GM21576 (cell line): ENCODE measurements at regions not wholly inside any gene's neighbourhood (a gene's known extent, or its start where the extent isn't known, plus 50 kb on each side); places are given as distances from the start of the nearest gene placed in this dataset.

Experiments used
- ATAC-seq: cut with Tn5 transposase; IDR thresholded peaks from one replicate; pipeline ENCODE4 v1.9.1; 2021; ENCODE audit warnings: mild to moderate bottlenecking, moderate library complexity; ENCODE audit not compliant: unreplicated experiment

DNA sequence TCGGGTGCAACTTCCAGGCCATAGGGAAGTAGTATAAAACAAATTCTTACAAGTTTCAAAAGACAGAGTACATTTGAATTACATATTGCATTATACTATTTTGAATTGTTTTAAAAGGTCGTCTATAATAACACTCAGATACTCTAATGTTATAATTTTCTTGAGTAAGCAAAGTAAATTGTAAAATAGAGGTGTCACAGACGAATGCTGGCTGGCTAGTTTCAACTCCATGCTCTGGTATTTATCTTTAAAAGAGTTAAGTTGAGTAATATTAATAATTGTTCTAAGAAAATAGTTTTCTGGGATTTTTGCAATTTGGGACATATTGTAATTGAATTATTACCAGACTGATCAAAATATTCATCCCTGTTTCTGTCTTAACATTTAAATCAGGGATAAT is 764.9 kb downstream of the TECRL start:
- no peak for ATAC-seq

DNA sequence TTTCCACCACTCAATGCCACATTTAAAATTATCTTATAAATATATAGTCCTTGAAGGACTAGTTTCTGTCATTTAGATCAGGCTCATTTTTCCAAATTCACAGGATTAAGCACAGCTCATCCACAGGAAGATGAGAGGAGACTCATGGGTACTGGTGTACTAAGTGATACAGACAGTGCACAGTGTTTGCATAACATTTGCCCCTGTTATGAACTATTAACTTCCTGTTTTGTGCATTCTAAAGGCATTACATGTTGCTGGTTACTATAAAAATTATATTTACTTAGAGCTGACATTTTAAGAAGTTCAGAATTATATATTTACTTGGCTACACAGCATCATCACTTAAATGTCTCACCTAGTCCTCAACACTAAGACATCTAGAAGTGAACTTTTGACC is 772.0 kb downstream of the TECRL start:
- ATAC-seq, result no peak

- no peak for ATAC-seq
Observed at GRCh38 chr4:63632858-63633257, 776.4 kb downstream of the TECRL start.

DNA sequence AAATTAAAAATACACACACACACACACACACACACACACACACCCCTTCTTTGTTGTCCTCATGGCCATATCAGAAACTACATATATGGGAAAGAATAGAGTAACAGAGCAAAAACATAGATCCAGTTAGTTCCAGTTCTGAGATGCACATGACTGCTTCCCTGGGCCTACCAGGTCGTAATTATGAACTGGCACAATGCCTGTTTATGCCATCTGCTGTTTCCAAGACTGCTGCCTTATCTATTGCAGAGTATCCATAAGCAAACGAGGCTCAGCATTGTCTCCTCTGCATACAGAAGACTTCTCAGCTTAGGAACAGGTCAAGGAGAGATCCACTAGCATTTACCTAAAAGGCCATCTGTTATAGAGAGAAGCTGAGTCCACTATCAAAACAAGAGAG is 789.0 kb downstream of the TECRL start:
- ATAC-seq, result no peak

DNA sequence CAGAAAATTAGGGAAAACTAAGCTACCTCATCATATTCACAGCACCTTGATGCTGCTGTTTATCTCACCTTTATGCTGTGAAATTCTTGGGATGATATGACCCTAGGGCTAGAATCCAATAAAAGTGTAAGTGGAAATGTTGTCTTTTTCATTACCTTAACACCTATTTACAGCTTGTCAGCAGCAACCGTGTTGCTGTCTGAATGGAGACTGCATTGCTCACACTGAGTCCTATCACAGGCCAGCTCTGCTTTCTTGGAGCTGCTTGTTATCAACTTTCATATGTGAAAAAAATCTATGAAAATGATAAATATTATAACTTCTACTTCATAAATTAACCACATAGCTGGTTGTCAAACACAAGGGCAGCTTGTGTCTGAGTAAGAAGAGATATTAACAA is 789.5 kb downstream of the TECRL start:
- ATAC-seq, result no peak

DNA sequence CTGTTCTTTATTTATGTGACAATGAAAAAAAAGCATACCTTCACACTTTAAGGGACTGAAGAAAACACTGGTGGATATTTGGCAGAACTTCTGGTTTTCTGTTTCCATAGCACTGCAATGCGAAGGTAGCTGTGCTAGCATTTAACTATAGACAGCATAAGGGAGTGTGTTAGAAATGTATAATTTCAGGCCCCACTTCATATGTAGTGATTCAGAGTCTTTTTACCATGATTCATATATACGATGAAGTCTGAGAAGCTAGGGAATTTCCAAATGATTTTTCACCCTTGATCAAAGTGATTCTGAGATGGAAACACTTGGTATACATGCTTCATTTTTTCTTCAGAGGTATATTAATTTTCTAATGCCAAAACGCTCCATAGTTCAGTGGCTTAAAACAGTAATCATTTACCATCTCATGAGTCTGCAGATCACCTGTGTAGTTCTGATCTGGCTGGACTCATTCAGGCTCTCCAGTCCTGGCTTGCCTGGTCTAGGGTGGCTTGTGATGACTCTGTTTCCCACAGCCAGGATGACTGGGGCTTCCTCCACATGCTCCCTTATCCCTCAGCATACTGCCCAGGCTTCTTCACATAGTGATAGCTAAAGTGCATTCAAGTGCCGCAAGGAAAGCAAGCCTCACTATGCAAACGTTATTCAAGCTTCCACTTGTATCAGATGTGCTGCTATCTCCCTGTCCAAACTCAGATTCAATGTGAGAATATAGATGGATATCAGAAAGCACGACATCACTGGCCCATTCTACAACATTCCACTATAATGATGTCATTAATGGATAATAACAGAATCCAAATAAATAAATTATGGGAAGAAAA is 790.1 kb downstream of the TECRL start:
- no peak for ATAC-seq

DNA sequence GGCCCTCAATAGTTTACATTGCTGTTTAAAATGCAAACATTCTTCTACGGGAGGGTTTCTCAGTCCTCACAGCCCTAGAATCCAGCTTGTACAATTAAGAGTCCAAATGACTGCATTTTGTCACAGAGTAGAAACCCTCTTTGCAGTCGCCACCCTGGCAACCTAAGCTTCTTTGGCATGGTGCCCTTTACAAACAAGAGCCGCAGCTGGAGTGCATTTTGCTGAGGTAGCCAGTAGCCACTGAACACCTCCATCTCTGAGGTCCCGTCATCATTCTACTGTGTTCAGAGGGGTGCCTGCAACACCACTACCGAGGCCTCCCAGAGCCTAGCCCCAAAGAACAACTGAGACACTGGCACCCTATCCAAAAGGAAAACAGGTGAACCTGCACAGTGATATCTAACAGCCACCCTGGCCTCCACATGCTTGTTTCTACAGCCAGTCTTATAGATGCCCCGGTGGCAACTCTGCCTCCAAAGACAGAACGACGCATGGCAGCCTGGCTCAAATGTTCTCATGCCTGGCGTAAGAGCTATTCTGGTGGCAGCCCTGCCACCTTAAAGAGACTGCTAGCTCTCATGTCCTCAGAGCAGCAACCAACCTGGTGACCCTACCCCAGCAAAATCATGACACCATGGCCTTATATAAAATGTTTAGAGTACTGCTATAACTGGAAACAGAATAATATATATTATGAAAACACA is 801.9 kb downstream of the TECRL start:
- ATAC-seq, result no peak

DNA sequence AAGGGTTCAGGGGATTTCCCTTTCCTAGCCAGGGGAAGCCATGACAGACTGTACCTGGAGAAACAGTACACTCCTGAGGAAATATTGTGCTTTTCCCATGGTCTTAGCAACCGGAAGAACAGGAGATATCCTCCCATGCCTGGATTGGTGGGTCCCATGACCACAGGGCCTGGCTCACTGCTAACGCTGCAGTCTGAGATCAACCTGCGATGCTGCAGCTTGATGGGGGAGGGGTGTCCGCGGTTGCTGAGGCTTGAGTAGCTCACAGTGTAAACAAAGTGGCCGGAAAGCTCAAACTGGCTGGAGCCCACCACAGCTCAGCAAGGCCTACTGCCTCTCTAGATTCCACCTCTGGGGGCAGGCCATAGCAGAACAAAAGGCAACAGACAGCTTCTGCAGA is 819.5 kb downstream of the TECRL start:
- ATAC-seq, result no peak

DNA sequence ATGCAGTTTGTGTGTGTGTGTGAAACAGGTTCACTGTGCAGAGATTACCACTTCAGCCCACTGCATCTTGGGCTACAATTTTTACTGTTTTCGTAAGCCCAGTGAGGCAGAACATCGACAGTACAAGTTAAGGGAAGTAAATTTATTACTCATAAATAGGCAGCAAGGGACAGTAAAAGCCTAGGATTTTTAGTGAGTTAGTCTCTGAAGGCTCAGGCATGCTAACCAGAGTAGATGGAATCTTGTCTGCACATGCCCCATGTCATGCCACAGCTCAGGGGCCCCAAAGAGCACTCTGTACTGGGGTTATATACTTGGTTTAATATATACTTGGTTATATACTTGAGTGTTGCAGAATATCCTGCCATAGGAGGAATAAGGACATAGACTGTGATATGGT is 825.7 kb downstream of the TECRL start:
- no peak for ATAC-seq

DNA sequence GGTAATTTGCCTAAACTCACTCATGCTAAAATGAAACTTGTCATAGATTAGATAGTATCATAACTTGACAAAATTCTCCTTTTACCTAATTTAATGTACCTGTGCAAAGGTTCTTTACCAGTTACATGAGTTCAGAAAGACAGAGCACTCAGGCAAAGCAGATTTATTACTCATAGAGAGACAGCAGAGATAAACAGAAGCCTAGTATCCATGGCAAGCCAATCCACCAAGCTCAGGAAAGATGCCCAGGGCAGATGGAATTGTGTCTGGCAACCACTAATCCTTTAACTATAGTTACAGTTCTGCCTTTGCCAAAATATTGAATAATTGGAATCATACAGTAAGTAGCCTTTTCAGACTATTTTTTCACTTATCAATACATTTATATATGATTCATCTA is 826.2 kb downstream of the TECRL start:
- no peak for ATAC-seq

DNA sequence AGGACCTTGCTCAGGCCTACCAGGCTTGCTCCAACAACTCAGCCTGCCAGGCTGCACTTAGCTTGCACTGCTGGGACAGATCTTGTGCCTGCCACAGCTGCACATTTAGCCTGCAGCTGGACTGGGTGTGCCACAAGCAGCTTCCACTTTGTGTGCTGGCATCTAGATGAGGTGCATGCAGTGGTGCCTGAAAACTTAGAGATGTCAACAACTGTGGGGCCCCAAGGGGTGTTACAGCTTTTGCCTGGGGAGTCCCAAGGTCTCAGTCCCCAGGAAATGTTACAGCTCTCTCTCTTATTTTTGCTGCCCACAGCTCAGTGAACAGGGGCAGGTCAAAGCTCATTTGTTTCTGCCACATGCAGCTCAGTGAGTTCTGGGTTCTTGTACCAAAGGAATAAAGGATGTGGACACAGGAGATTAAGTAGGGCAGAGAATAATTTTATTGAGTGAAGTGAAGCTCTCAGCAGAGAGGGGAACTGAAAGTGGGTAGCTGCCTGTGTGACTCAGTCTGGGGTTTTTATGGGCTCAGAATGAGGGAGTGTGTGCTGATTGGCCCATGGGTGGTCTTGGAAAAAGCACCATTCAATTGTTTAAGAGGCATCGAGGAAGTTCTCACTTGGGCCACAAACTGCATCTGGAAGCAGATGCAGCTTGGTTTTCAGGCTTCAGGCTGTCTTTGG is 828.3 kb downstream of the TECRL start:
- peak; percentile 63 for ATAC-seq

GRCh38 chr4:63578383-63578782 is 830.9 kb downstream of the TECRL start:
- no peak for ATAC-seq

DNA sequence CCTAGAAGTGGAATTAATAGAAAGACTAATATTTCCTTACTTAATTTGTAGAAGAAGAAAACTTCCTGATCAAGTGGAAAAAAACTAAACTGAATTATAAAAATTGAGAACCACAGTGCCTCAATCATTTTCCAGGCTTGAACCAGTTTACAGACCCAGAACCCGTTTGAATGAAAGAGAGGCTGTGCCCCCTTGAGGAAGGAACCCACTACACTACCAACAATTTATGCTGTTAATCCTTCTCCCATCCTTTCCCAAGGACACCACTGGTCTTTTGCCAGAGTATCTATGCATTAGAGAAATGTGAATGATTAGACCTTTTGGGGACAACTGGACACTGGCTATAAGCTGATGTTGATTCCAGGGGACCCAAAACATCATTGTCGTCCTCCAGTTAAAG is 842.6 kb downstream of the TECRL start:
- ATAC-seq, result no peak

- ATAC-seq, result no peak
Observed at GRCh38 chr4:63563288-63564014, 845.8 kb downstream of the TECRL start.

DNA sequence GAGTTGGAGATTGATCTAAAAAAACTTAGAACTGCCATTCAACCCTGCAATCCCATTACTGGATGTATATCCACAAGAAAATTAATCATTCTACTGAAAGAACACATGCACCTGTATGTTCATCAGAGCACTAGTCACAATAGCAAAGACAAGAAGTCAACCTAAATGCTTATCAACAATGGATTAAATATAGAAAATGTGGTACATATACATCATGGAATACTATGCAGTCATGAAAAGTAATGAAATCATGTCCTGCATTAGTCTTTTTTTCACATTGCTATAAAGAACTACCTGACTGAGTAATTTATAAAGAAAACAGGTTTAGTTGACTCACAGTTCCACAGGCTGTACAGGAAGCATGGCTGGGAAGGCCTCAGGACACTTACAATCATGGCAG is 850.5 kb downstream of the TECRL start:
- no peak for ATAC-seq

- no peak for ATAC-seq
Observed at GRCh38 chr4:63556332-63556731, 852.9 kb downstream of the TECRL start.

DNA sequence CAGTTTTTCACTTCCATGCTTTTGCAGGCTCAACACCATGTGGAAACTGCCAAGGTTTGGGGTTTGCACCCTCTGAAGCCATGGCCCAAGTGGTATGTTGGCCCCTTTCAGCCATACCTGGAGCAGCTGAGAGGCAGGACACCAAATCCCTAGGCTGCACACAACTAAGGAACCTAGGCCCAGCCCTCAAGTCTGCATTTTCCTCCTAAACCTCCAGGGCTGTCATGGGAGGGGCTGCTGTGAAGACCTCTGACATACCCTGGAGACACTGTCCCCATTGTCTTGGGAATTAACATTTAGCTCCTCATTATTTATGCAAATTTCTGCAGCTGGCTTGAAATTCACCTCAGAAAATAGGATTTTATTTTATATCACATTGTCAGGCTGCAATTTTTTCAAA is 856.1 kb downstream of the TECRL start:
- no peak for ATAC-seq

DNA sequence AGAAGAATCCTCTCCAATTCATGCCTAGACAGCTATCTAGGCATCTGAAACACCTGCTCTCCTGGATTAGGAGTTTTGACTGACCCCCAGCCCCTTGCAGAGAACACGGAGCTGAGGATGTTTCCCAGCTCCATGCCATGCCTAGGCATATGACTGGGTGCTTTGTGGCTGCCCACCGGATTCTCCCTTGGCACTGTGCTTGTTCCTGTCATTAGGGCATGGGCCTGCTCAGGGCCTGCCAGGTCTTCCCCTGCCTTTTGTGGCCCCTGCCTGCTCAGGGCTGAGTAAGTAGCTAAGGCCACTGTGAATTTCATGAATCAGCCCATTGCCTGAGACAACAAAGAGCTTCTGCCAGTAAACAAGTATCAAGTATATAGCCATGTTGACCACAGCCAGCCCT is 867.4 kb downstream of the TECRL start:
- no peak for ATAC-seq

- ATAC-seq, result no peak
Observed at GRCh38 chr4:63529581-63530337, 879.5 kb downstream of the TECRL start.

DNA sequence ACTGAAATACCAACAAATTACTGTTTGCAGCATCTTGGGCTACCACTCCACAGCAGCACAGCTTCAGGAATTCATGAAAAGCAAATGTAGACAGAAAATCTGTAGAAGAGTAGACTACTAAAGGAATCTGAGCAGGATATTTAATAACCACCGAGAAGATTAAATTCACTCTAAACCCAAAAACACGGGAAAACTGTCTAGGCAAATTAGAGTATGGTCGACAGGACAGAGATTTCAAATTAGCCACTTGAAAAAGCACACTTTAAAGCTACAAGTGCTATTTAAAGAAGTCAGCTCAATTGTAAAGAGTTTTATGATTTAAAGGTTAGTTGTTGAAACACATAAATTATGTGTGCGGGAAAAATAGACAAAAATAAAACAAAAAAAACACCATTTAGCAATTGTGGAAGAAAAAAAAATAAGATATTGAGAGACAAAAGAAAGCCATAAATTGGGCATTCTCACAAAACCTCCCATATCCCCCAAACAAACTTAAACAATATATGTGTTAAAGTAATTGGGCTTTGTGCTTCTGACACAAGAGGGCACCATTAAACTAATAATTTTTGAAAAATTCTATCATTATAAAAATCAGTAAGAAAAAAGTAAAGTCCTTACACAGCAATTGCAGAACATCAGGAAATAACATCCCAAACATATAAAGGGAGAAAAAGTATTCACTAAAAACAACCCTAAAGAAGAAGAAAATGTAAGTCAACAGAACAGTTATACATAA is 880.8 kb downstream of the TECRL start:
- no peak for ATAC-seq
